Panc1 (cell line): ENCODE measurements at regions not wholly inside any gene's neighbourhood (a gene's known extent, or its start where the extent isn't known, plus 50 kb on each side); places are given as distances from the start of the nearest gene placed in this dataset.

Source experiments
- ATAC-seq: fragments of 200-7000 bp; cut with Tn5 transposase; 2 replicates; pipeline ENCODE4 v1.9.1; 2020; ENCODE audit warnings: mild to moderate bottlenecking, moderate library complexity
- BruUV-seq: library from RNA; stranded (reverse); fragments of 400-500 nt; replicated peaks from 2 replicates; lab custom pipeline; 2021; lab: Mats Ljungman, UMichigan
- CTCF ChIA-PET: fragments of 300-600 bp; sonication (Branson Sonifier 250); formaldehyde crosslinking; loops from one replicate; lab custom pipeline; 2022; ENCODE audit warnings: antibody characterized with exemption; lab: Charles Lee
- POLR2A ChIA-PET: fragments of 300-600 bp; sonication (Branson Sonifier 250); formaldehyde crosslinking; loops from one replicate; lab custom pipeline; 2022; ENCODE audit warnings: antibody characterized with exemption; lab: Charles Lee
- DNase-seq: peaks from one replicate; pipeline ENCODE4 v3.0.0-alpha.2; 2010; ENCODE audit warnings: low read depth, low spot score
- H3K27ac ChIP-seq: 2 replicates; pipeline ENCODE4 v1.5.1; 2011; ENCODE audit warnings: mild to moderate bottlenecking, low read length, inconsistent platforms
- H3K27me3 ChIP-seq: fragments of 200-500 bp; sonication (Bioruptor generic); 2 replicates; pipeline ENCODE4 v1.6.0; 2014; ENCODE audit warnings: low read length, inconsistent platforms; ENCODE audit not compliant: control insufficient read depth, insufficient read depth
- H3K36me3 ChIP-seq: fragments of 200-500 bp; sonication (Bioruptor generic); 2 replicates; pipeline ENCODE4 v1.5.1; 2014; ENCODE audit warnings: inconsistent platforms, mild to moderate bottlenecking, low read length, moderate library complexity; ENCODE audit not compliant: control insufficient read depth, insufficient read depth
- H3K4me1 ChIP-seq: 2 replicates; pipeline ENCODE4 v1.5.1; 2011; ENCODE audit warnings: inconsistent platforms, mild to moderate bottlenecking, low read length, moderate library complexity; ENCODE audit not compliant: control insufficient read depth, insufficient read depth
- H3K4me3 ChIP-seq, 2 experiments: 2 replicates each; pipeline ENCODE4 v1.5.1; 2011 to 2012; ENCODE audit warnings: low read depth in 2 of 2, low read length in 2 of 2, mild to moderate bottlenecking in 2 of 2, inconsistent platforms in 1 of 2, moderate library complexity in 1 of 2
- H3K9me3 ChIP-seq: fragments of 200-500 bp; sonication (Bioruptor generic); 2 replicates; pipeline ENCODE4 v1.5.1; 2014; ENCODE audit warnings: low read depth, mild to moderate bottlenecking, inconsistent platforms, low read length, moderate library complexity; ENCODE audit not compliant: control insufficient read depth, insufficient read depth
- CTCF ChIP-seq: fragments of 450-650 bp; IDR thresholded peaks from 2 replicates; pipeline ENCODE4 v1.5.1; 2017; ENCODE audit warnings: mild to moderate bottlenecking
- POLR2AphosphoS5 ChIP-seq: IDR thresholded peaks from 2 replicates; pipeline ENCODE4 v1.6.1; 2012; ENCODE audit warnings: mild to moderate bottlenecking, low read depth, low read length, moderate library complexity
- REST ChIP-seq, 2 experiments: IDR thresholded peaks; 2 replicates each; pipeline ENCODE4 v1.6.1; 2011 to 2012; ENCODE audit warnings: low read depth in 2 of 2, control low read depth in 1 of 2, low read length in 1 of 2, mild to moderate bottlenecking in 1 of 2, moderate library complexity in 1 of 2; ENCODE audit not compliant: insufficient read depth in 1 of 2
- SIN3A ChIP-seq: IDR thresholded peaks from 2 replicates; pipeline ENCODE4 v1.6.1; 2012; ENCODE audit warnings: low read depth, mild to moderate bottlenecking, low read length, moderate library complexity, borderline replicate concordance; ENCODE audit not compliant: insufficient read depth
- TCF7L2 ChIP-seq: IDR thresholded peaks from 2 replicates; pipeline ENCODE4 v1.6.1; 2011; ENCODE audit warnings: mild to moderate bottlenecking, low read depth, low read length, inconsistent platforms
- in situ Hi-C: cut with HindIII; loops from 2 replicates; pipeline ENCODE4 v1.10.0; 2016; ENCODE audit warnings: low sequenced_read_pairs, low pct_unique_long_range_greater_than_20kb
- intact Hi-C: fragments of 100-400 bp; cut with micrococcal nuclease; formaldehyde crosslinking; loops from one replicate; pipeline ENCODE4 v1.10.0; 2022; ENCODE audit not compliant: unreplicated experiment

GRCh38 chr13:31614073-31614472 lies 125.3 kb upstream of the RXFP2 start:
- Histone ChIP-seq H3K27ac (no peak overlapping the region), H3K27me3 (no peaks in the 10 kb centered on the region), H3K36me3 (no peaks in the 10 kb centered on the region), H3K9me3 (no peaks in the 10 kb centered on the region), H3K4me1 (no peaks in the 10 kb centered on the region), H3K4me3 (no peak overlapping the region)
- TF ChIP-seq CTCF (no peak), SIN3A (no peak), REST (IDR thresholded peaks at IDR 0.05; ENCODE audit: insufficient read depth in 1 of 2, low read depth in 2 of 2, low read length in 1 of 2) (no peak), TCF7L2 (no peak), POLR2AphosphoS5 (no peak)
- intact Hi-C loops (no loop called here), in situ Hi-C loops (no loop called here)
- ChIA-PET POLR2A (no interaction called here), CTCF (no interaction called here)
- BruUV-seq, result no TSS peak
- ATAC-seq (no peak), DNase-seq (no peak)

- in situ Hi-C loops, result no loop called here
- ATAC-seq (no peak), DNase-seq (no peak)
- ChIA-PET CTCF (no interaction called here), POLR2A (no interaction called here)
- TF ChIP-seq SIN3A (no peak), TCF7L2 (no peak), CTCF (no peak), REST (IDR thresholded peaks at IDR 0.05; ENCODE audit: insufficient read depth in 1 of 2, low read depth in 2 of 2, low read length in 1 of 2) (no peak), POLR2AphosphoS5 (no peak)
- Histone ChIP-seq H3K27me3 (no peaks in the 10 kb centered on the region), H3K27ac (no peak overlapping the region), H3K4me1 (no peaks in the 10 kb centered on the region), H3K36me3 (no peaks in the 10 kb centered on the region), H3K9me3 (no peaks in the 10 kb centered on the region), H3K4me3 (no peak overlapping the region)
- intact Hi-C loops, result no loop called here
- BruUV-seq, result no TSS peak
Observed at GRCh38 chr13:31614704-31615103, 124.6 kb upstream of the RXFP2 start.
